ENCODE measurements at regions not wholly inside any gene's neighbourhood (a gene's known extent, or its start where the extent isn't known, plus 50 kb on each side); places are given as distances from the start of the nearest gene placed in this dataset.

- Histone ChIP-seq H3K36me3 (ENCODE audit: insufficient read depth, low read length) (no peaks in the 10 kb centered on the region), H3F3A (ENCODE audit: insufficient read depth, low read length) (no peaks in the 10 kb centered on the region), H3K9ac (ENCODE audit: low read length) (no peak overlapping the region), H3K9me2 (ENCODE audit: low read depth, low read length) (no peaks in the 10 kb centered on the region), H3K79me2 (ENCODE audit: insufficient read depth, low read length) (no peaks in the 10 kb centered on the region), H3K27me3 (ENCODE audit: insufficient read depth, low read length) (0 out of 2 replicates have a peak, but pooled peaks cover 3% of the 10 kb centered on the region), H3K4me1 (ENCODE audit: insufficient read depth, low read length, severe bottlenecking) (no peaks in the 10 kb centered on the region), H3K9me3 (ENCODE audit: low read length) (no peaks in the 10 kb centered on the region), H3K4me3 (ENCODE audit: low read depth, low read length, poor library complexity, severe bottlenecking) (no peak overlapping the region), H3K4me2 (ENCODE audit: low read length) (no peak overlapping the region), H2AFZ (ENCODE audit: low read length) (no peak overlapping the region), H3K27ac (ENCODE audit: low read depth, low read length, poor library complexity, severe bottlenecking) (no peak overlapping the region), H4K20me1 (ENCODE audit: insufficient read depth, low read length) (no peaks in the 10 kb centered on the region)
- TF ChIP-seq EZH2 (IDR thresholded peaks at IDR 0.05; ENCODE audit: borderline replicate concordance, low read length) = no peak
- TF ChIP-seq, protein P1, sequence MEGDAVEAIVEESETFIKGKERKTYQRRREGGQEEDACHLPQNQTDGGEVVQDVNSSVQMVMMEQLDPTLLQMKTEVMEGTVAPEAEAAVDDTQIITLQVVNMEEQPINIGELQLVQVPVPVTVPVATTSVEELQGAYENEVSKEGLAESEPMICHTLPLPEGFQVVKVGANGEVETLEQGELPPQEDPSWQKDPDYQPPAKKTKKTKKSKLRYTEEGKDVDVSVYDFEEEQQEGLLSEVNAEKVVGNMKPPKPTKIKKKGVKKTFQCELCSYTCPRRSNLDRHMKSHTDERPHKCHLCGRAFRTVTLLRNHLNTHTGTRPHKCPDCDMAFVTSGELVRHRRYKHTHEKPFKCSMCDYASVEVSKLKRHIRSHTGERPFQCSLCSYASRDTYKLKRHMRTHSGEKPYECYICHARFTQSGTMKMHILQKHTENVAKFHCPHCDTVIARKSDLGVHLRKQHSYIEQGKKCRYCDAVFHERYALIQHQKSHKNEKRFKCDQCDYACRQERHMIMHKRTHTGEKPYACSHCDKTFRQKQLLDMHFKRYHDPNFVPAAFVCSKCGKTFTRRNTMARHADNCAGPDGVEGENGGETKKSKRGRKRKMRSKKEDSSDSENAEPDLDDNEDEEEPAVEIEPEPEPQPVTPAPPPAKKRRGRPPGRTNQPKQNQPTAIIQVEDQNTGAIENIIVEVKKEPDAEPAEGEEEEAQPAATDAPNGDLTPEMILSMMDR (IDR thresholded peaks at IDR 0.05; ENCODE audit: low read length) = no peak
Observed at GRCh38 chr5:7955476-7955875, 86.5 kb downstream of the MTRR start.

DNA sequence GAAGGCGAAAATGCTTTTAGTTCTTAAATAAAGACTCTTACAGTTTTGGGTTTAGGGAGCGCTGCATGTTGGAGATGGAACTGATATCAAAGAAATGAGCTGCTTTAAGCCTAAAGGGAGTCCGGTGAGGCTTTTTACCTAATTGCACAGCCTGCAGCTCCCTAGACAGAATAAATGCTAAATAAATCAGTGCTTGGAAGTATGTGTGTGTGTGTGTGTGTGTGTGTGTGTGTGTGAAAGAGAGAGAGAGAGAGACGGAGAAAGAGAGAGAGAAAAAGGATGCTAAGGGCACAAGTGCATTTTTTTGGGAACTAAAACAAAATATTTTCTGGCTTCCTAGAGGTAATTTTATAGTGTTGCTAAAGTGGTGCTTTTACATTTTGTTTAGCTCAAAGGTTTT lies 88.4 kb downstream of the MTRR start:
- Histone ChIP-seq H3K9me3 (ENCODE audit: low read length) (no peaks in the 10 kb centered on the region), H3K4me1 (ENCODE audit: insufficient read depth, low read length, severe bottlenecking) (no peaks in the 10 kb centered on the region), H3K4me3 (ENCODE audit: low read depth, low read length, poor library complexity, severe bottlenecking) (no peak overlapping the region), H3K4me2 (ENCODE audit: low read length) (no peak overlapping the region), H3K27me3 (ENCODE audit: insufficient read depth, low read length) (0 out of 2 replicates have a peak, but pooled peaks cover 3% of the 10 kb centered on the region), H4K20me1 (ENCODE audit: insufficient read depth, low read length) (no peaks in the 10 kb centered on the region), H3K27ac (ENCODE audit: low read depth, low read length, poor library complexity, severe bottlenecking) (no peak overlapping the region), H3K79me2 (ENCODE audit: insufficient read depth, low read length) (no peaks in the 10 kb centered on the region), H3K9me2 (ENCODE audit: low read depth, low read length) (no peaks in the 10 kb centered on the region), H3K9ac (ENCODE audit: low read length) (no peak overlapping the region), H3K36me3 (ENCODE audit: insufficient read depth, low read length) (no peaks in the 10 kb centered on the region), H2AFZ (ENCODE audit: low read length) (no peak overlapping the region), H3F3A (ENCODE audit: insufficient read depth, low read length) (no peaks in the 10 kb centered on the region)
- TF ChIP-seq, protein P1 (IDR thresholded peaks at IDR 0.05; ENCODE audit: low read length) = no peak
- no peak for TF ChIP-seq EZH2 (IDR thresholded peaks at IDR 0.05; ENCODE audit: borderline replicate concordance, low read length)

- Histone ChIP-seq H3K27me3 (ENCODE audit: insufficient read depth, low read length) (no peaks in the 10 kb centered on the region), H3K9me3 (ENCODE audit: low read length) (no peaks in the 10 kb centered on the region), H2AFZ (ENCODE audit: low read length) (no peak overlapping the region), H3K27ac (ENCODE audit: low read depth, low read length, poor library complexity, severe bottlenecking) (no peak overlapping the region), H3K79me2 (ENCODE audit: insufficient read depth, low read length) (no peaks in the 10 kb centered on the region), H4K20me1 (ENCODE audit: insufficient read depth, low read length) (no peaks in the 10 kb centered on the region), H3K4me2 (ENCODE audit: low read length) (no peak overlapping the region), H3K4me3 (ENCODE audit: low read depth, low read length, poor library complexity, severe bottlenecking) (no peak overlapping the region), H3K4me1 (ENCODE audit: insufficient read depth, low read length, severe bottlenecking) (no peaks in the 10 kb centered on the region), H3K9ac (ENCODE audit: low read length) (no peak overlapping the region), H3K36me3 (ENCODE audit: insufficient read depth, low read length) (no peaks in the 10 kb centered on the region), H3K9me2 (ENCODE audit: low read depth, low read length) (no peaks in the 10 kb centered on the region), H3F3A (ENCODE audit: insufficient read depth, low read length) (no peaks in the 10 kb centered on the region)
- TF ChIP-seq EZH2 (IDR thresholded peaks at IDR 0.05; ENCODE audit: borderline replicate concordance, low read length) = no peak
- TF ChIP-seq, protein P1 (IDR thresholded peaks at IDR 0.05; ENCODE audit: low read length) = no peak
Observed at GRCh38 chr5:7960142-7960541, 91.2 kb downstream of the MTRR start.

Measured in OCI-LY1 (cell line).